UCSD-AML1 (cell line): ENCODE measurements at regions not wholly inside any gene's neighbourhood (a gene's known extent, or its start where the extent isn't known, plus 50 kb on each side); places are given as distances from the start of the nearest gene placed in this dataset.
"Not testable (repeated sequence)": the region's sequence is repeated elsewhere in the genome, so short reads cannot be mapped to it uniquely, and the experiment has no call there.

Experiments used
- DNase-seq: peaks from one replicate; lab custom pipeline; 2025; ENCODE audit not compliant: unreplicated experiment; lab: John Stamatoyannopoulos, UW

- DNase-seq, result no peak
Observed at GRCh38 chr4:187108845-187109244, 385.2 kb upstream of the FAT1 start.

GRCh38 chr4:187109636-187110035, 386.0 kb upstream of the FAT1 start:
- no peak for DNase-seq

DNA sequence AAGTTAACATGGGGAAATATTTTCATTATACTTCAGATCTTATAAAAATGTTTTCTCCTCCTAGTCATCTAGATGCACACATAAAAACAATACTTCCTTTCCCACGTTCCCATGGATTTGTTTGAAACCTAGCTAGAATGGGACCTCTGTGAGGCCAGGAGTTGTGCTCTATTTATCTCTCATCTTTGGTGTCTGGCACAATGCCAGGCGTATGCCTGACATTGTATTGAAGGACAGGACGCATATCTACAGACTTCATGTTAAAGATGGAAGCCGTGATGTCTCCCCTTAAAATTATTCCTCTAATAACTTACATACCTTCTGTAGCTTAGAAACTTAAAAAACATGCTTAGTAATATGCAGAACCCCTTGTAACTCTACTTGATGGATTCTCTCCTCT, 394.5 kb upstream of the FAT1 start:
- no peak for DNase-seq

- DNase-seq, result no peak
Observed at GRCh38 chr4:187118602-187119120, 395.0 kb upstream of the FAT1 start.

GRCh38 chr4:187124331-187124730, 400.7 kb upstream of the FAT1 start:
- no peak for DNase-seq

DNA sequence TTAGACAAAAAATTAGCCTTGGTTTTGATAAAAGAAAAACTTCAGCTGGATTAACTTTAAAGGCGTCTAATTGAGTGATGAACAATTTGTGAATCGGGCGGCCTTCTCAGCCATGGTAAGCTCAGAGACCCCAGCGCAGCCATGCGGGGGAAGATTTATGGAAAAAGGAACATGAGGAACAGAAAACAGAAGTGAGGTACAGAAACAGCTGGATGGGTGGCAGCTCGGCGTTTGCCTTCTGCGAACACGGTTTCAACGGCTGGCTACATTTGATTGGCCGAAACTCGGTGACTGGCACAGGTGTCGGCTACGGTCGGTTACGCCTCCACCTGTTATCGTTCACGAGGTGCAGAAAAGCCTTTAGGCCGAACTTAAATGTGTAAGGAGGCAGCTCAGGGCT, 401.4 kb upstream of the FAT1 start:
- DNase-seq, result no peak

DNA sequence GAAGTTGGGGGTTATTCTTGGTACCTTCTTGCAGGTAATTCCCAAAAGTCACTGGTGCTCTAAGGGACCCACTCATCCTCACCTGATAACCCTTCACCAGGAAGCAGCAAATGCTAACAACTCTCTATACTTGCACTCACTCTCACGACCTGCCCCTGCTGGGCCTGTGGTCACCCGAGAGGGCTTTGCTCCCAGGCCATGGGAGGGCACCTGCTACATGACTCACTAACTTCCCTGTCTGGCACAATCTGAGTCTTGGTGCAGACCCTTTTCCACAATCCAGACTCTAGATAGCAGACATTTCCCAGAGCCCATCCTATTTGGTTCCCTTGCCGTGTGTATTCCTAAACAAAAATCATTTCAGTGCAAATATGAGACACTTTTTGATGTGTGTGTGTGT, 403.8 kb upstream of the FAT1 start:
- DNase-seq, result no peak

DNA sequence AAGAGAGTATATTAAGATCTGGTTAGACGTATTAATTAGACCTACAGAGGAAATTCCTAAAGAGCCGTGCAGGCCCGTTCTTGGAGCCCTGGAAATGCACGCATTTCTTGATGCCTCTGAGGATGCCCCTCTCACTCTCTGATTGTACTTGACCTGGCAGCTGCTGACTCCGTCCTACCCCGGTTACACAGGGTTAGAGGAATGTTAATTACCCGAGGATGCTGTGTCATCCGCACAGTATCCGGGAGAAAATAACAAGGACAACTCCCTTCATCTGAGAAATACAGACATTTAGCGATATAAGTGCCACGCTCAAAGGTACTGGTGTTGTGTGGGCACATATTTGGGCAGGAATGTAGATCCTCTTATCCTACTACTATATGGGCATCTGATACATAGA, 404.6 kb upstream of the FAT1 start:
- no peak for DNase-seq

- no peak for DNase-seq
Observed at GRCh38 chr4:187128976-187129375, 405.3 kb upstream of the FAT1 start.

- DNase-seq, result not testable (repeated sequence)
Observed at GRCh38 chr4:187131826-187132225, 408.2 kb upstream of the FAT1 start.

GRCh38 chr4:187135878-187136277, 412.2 kb upstream of the FAT1 start:
- DNase-seq, result no peak

- no peak for DNase-seq
Observed at GRCh38 chr4:187139141-187139540, 415.5 kb upstream of the FAT1 start.

GRCh38 chr4:187141101-187141500, 417.4 kb upstream of the FAT1 start:
- DNase-seq, result no peak

DNA sequence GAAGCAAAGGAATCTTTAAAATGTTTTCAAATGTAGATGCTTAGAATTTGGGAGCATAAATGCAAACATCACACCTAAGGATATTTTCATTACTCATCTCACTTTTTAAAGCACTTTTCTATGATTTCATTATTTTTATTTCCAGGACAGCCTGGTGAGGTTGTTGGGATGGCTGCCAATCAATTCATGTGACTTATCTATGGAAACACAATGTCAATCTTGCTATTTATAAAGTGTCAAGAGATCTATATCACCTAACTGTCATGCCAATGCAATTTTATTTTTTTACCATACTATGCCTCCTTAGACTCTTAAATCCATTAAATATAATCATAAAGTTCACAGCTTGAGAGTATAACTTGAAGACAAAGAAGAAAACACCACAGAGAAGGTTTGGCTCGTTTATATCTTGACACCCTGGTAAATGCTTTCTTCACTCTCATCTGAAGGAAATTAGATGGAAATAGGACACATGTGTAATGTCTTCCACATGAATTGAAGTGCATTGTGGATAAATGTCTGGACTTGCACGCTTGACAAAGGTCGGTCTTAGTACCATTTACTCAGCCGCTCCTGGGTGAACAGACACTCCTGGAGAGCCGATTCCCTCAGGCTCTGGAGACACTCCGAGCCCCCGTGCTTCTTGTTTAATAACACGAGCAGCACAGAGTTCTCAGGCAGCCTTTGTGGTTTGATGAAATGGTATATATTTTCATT, 425.7 kb upstream of the FAT1 start:
- DNase-seq, result no peak

- no peak for DNase-seq
Observed at GRCh38 chr4:187157380-187157958, 433.8 kb upstream of the FAT1 start.

- DNase-seq, result no peak
Observed at GRCh38 chr4:187158003-187158402, 434.3 kb upstream of the FAT1 start.

- no peak for DNase-seq
Observed at GRCh38 chr4:187160486-187160885, 436.8 kb upstream of the FAT1 start.

DNA sequence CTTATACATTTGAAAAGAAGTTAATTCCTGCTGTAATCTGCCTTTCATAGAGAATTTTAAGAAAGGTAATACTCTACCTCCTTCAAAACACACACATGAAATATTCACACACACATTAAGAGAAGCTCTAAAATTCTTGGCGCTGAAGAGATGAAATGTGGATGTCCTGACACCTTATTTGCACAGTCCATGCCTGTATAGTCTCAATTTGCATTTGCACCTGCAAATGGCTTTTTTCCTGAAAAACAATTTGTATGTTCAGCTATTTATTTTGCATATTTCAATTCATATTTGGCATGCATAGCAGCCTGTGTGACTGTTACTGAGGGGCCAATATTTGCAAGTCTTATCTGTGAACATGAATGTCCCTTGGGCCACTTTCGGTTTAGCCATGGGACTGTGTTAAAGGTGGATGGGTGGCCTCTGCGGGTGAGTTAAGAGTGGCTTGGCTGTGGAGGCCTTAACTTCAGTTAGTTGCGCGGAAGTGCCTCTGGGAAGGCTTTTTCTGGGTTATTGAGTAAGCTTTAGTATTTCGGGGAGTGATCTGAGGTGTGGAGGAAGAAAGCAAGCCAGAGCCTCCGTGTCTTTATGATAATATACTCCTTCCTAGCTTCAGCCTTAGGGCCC, 443.3 kb upstream of the FAT1 start:
- DNase-seq, result no peak

GRCh38 chr4:187171706-187172339, 448.2 kb upstream of the FAT1 start:
- no peak for DNase-seq

DNA sequence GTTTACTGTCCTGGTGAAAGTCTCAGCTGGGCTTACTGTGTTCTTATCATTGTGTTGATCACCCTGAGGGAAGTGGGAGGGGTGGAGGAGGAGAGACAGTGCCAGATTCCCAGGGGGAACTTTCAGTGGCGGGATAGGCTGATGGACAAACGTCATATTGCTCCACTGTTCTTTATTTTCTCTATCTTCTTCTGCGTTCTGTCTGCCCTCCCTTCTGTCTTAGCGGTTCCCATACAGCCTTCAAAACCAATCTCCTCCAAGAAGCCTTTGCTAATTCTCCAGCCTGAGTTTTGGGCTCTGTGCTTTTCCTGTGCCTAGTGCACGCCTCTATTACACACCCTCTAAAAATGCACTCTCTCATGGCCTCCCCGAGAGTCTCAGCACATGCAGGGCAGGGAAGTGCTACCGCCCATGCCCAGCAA, 448.7 kb upstream of the FAT1 start:
- no peak for DNase-seq

- no peak for DNase-seq
Observed at GRCh38 chr4:187174749-187175148, 451.1 kb upstream of the FAT1 start.

GRCh38 chr4:187175197-187175596, 451.5 kb upstream of the FAT1 start:
- DNase-seq, result no peak
